ENCODE measurements at regions not wholly inside any gene's neighbourhood (a gene's known extent, or its start where the extent isn't known, plus 50 kb on each side); places are given as distances from the start of the nearest gene placed in this dataset.

DNA sequence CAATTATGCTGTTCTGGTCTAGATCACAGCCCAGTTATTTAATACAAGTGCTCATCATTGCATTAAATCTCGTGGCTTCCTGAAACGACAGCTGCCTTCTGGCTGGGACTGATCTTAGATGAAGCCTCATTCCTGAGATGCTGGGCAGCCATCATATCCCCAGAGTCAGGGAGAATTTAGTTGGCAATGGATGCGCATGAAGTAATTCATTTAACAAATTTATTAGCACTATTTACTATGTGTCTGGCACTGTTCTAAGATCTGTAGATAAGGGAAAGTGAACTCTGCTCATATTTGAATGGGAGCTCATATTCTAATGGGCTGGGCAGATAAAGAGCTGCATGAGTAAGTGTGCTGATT, 244.7 kb downstream of the KCNS3 start:
- no peak for DNase-seq

DNA sequence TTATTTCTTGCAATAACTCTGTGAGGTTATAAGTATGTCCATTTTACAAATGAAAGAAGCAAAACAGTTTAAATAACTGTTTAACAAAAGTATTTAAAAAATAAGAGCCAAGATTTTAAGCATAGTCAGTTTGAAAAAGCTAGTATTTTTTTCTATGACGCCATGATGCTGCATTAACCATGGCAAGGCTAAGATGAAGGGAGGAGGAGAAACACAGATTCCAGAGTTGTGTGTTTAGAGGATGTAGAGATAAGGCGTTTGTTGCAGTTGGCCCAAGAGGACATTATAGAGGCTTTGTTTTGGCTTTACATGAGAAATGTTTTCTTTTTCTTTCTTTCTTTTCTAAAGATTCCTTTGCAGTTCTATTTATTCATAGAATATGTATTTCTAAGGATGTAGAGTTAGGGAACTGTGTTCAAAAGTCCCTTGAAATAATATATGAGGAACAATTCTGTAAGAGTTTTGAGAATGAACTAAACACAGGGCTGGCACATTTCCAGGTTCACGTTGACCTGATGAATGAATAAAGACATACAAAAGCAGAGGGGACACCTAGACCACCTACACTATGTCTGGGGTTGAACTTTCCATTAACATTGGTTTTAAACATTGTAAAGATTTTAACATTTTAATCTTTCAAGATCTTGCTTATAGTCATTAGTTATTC, 244.2 kb downstream of the KCNS3 start:
- DNase-seq, result no peak

DNA sequence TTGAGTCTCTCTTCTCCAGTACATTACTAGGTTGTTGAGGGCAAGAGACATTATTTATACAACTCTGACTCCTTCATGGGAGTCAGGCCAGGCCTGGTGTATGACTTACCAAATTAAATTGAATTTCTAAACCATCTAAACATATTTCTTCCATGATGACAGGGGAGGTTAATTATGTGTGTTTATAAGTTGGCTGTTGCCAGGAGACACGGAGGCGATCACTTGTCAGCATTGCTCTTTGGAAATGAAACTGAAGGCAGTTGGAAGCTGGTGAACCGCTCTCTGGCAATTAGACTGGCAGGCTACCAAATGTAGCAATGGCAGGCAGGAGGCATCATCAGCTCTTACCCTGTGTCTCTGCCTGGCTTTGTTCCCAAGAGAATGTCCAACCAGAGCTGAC, 241.4 kb downstream of the KCNS3 start:
- DNase-seq, result peak; percentile 22

DNA sequence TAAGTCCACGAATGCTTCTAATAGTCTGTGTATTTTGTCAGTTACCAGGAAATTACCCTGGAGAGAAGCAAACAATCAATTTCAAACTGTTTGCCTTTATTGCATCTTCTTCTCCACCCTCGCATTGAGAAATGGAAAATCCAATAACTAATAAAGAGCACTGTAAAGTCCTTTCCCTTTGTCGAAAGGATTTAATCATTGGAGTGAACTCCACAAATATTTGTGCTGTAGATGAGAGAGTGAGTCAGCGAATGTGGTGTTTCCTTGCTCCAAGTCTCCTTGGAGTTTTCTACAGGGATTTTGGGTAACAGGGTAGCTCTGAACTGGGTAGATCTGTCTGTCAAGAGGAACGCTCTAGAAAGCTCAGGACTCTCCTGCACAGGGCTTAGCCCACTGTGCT, 240.2 kb downstream of the KCNS3 start:
- DNase-seq, result no peak

DNA sequence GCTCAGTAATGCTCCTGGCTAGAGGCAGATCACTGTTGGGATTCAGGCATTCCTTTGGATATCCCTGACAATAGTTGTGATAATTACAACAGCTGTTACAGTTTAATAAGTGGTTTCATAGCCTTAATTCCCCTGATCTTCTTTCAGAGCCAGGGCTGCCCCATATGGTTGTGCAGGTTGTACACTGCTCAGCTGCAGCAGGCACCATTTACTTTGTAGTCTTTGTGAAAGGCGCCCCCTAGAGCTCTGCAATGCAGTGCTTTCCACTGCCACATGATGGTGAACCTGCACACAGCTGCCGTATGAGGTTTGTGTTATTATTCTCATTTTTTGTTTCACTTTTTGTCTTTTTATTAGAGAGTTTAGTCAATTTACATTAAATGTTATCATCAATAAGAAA, 239.1 kb downstream of the KCNS3 start:
- DNase-seq, result no peak

DNA sequence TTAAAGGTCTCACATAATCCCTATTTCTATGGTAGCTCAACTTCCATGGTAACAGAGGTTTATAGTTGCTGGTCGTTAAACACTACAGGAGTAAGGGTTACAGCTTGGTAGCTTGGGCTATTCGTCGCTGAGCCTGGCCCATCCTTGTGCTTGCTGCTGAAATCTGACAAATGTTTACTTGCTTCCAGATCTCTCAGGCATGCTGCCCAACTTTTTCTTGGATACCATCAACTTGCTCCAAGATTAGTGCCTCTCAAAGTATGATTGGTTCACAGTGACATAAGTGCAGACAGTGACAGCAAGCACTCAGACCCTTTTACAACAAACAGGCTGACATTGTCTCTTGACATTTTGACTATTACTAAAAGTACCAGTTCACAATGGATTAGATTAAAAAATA, 231.8 kb downstream of the KCNS3 start:
- DNase-seq, result no peak

DNA sequence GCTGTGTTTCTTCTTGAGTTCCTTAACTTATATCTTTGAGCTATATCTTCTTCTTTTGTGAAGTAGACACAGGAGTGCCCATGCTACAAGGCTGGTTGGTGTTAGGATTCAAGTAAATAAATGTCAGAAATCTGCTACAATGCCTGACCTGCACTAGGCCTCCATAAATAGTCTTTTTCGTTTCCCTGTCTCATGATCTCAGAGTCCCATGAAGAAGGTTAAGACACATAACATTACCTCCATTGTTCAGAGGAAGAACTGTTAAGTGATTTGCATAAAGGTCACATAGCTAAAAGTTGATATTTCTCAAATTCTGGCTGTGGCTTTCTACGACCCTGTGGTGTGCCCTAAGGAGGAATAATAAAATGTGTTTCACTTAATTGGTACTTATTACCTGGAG, 228.4 kb downstream of the KCNS3 start:
- DNase-seq, result no peak

DNA sequence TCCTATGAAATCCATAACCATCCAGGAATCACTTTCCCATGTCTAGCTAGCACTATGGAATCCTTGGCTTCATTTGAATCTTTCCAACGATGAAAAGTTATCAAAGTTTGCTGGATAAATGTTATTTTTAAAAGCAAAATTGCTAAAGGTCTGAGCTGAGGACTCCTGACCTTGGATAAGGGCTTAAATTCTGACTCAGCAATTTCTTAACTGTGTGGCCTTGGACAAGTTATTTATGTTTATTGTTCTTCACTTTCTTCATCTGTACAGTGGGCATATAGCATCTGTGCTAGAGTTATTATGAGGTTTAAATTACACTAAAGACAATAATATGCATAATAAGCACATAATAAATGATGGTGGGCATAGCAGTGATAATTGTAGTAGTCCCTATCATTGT, 227.5 kb downstream of the KCNS3 start:
- DNase-seq, result no peak

DNA sequence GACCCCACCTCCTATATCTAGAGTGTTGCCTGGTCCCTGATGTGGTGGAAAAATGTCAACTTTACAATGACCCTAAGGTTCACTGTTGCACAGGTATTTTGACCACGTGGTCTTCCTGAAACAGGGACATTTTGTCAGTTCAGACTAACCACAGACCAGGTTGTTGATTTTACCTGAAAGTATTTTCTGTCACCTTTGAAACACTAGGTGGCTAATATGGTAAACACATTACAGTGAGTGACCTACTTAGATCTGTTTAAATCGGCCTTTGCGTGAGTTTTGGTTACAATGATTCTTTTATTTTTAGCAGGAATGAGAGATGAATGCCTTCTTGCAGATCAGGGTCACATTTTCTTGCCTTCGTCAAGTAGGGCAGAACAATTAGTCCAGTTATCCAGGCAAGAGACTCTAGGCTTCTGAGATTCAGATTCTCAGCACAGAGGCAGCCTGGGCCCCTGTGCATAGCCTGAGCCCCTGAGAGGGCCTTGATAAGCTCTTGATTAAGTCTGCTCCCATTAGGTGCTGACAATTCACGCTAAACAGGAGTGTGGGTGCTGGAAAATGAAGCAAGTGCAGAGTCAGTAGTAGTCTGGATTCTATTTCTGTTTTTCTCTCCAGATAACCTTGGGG, 226.2 kb downstream of the KCNS3 start:
- no peak for DNase-seq

DNA sequence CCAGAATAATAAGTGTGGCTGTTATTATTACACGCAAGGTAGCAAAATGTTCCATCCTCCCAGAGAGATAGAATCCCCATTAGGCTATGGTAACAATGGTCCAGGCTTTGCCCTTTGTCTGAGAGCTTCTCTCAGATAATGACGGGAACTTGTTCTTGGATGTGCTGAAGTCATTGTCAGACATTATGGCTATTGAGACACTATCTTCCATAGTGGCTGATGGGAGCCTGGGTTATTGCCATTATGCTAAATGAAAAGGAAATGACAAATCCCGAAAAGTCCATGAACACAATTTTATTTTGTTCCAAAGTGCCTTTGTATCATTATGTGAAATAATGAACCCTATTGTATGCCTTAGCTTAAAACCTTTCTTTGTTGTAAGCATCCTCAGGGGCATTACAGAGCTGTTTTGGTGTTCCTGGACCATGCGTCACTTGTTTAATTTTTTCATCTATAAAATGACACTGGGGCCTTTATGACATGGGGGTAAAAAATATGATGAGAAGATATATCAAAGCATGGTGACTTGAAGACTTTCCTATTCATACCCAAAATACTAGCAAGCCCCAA, 218.5 kb downstream of the KCNS3 start:
- no peak for DNase-seq

DNA sequence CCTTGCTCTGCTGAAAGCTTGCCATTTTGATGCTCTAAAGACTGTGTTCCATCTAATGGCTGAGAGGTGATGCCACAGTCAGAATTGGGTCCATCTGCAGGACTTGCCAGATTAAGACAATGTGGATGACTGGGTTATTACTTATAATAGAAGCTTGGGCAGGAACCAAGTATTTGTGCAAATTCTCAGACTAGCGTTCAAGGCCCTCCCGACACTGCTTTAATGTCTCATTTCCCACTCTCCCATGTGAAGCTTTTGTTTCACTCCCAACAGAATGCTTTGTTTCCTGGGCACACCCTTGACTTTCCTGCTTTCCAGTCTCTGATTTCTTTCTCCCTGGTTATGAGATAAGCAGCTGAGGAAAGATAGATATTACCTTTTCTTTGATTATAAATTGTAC, 215.8 kb downstream of the KCNS3 start:
- DNase-seq, result no peak

DNA sequence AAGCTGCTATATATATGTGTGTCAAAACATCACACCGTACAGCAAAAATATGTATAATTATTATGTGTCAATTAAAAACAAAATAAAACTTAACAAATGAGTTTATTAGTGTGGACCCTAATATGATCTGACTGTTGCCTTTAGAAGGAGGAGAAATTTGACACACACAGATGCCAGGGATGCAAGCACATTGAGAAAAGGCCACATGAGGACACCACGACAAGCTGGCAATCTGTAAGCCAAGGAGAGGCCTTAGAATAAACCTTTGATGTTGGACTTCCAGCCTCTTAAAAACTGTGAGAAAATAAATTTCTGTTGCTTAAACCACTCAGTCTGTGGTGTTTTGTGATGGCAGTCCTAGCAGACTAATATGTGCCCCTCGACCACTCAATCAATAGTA, 214.7 kb downstream of the KCNS3 start:
- DNase-seq, result no peak

DNA sequence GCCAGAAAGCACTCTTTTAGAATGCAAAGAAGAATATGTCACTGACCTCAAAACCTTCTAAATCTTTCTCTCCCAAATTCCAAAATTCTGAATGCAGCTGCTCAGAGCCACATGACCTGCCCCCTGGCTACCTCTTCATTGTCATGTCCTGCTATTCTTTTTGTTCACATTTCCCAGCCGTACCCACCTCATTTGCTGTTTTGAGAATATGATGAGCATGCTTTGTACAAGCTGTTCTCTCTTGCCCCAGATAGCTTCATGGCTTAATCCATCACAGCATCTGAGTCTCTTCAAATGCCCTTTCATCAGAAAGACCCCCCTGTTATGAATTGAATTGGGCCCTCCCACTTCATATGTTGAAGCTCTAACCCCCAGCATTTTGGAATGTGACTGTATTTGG, 214.3 kb downstream of the KCNS3 start:
- no peak for DNase-seq

DNA sequence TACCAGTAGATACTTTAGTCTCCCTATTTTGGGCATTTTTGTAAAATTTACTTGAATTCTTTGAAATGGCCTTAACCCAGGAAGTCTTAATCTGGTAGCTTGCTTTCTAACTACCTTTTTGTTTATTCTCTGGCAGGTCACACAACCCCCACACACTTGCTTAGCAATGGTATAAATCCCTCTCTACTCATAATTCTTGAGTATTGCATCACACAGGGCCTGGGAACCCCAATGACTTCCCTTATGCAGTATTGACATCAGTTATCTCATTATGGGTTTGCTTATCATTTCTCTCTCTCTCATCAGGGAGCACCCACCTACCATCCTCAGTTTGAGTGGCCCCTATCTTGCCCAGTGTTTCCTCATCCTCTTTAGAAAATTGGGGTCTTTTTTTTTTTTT, 207.1 kb downstream of the KCNS3 start:
- DNase-seq, result no peak

DNA sequence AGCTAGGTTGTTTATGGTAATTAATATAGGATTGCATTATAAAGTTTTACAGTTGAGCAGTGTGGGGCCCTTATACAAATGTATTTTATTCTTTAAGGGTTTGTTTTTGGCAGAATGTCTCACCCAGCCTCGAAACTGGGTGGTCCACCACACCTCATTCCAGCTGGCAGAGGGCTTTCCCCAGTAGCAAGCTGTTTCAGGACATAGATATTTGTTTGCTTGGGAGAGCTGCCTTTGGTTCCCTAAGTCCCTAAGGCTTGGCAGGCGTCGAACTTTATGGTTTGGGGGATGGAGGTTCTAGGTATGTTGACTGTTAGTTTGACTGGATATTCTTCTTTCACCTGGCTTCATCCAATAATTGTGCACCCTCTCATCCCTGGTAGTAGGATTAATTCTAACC, 205.9 kb downstream of the KCNS3 start:
- no peak for DNase-seq

DNA sequence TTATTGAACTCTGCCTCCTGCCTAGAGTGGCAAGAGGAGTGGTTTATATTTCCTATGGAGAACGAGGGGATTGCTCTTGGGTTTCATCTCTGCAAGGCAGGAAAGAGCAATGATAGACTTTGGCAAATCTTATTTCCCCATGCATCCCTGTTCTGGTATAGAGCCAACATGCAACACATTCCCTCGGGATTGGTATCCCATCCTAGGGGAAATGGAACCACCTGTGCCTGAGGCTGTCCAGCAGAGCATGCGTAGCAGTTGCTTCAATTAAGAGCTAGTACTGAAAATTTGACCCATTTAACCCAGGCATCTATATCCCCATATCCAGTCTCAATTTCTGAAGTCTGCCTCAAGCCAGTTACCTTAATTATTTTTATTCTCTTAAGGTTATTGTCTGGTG, 205.3 kb downstream of the KCNS3 start:
- no peak for DNase-seq

DNA sequence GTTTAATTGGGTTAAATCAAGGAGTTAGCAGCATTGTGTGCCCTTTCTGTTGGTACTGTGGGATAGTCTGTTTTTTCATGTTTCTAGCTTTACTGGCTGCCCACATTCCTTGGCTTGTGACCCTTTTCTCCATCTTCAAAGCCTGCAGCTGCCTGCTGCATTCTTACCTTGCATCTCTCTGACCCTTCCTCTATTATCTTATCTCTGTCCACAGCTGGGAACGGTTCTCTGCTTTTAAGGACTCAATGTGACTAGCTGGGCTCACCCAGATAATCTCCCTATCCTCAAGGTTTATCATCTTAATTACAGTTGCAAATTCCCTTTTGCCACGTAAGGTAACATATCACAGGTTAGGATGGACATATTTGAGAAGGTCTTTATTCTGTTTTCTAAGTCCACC, 199.7 kb downstream of the KCNS3 start:
- no peak for DNase-seq

DNA sequence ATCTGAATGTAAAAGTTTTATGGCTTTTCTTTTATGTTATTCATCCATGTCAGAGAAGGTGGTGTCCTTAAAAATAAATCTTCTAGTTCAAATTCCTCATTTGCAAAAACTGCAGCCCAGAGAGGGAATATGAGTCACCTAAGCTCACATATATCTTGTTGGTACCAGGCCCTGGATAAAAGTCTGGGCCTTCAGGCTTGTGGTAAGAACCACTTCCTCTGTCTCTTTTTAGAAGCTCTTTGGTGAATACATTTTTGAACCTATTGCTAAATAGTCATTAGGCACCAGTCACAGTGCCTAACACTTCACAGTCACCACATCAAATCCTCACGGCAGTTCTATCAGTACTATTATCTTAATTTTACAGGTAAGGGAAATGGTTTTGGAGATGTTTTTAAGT, 199.2 kb downstream of the KCNS3 start:
- no peak for DNase-seq

DNA sequence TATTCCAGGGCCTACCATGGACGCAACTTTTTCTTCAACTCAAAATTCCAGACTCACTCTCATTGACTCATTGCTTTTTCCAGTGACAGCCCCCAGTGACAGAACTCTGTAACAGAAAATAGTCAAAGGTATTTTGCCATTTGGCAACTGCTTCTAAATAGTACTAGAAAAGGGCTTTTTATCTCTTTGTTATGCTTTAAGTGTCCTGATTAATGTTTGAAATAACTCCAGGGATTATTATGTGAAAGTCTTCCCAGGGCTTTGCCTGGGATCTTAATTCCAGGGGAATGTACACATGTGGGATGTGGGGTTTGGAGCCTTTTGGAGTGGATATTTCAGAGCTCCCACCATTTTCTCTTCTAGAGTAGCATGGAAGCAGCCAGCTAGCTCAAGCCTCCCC, 198.8 kb downstream of the KCNS3 start:
- no peak for DNase-seq

DNA sequence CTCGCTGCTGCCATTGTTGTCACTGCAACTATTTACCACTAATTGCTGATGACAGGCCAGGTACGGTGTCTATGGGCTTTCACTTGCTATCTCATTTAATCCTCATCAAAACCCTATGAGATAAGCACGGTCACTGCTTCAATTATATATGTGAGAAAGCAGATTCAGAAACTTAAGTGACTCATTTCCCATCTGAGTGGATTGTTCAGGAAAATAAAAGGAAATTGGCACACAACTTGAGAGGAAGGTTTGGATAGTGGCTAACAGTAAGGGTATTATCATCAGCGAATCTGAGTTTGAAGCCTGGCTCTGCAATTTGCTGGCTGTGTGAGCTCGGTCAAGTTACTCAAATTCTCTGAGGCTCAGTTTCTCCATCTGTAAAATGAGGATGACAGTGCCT, 196.0 kb downstream of the KCNS3 start:
- no peak for DNase-seq

DNA sequence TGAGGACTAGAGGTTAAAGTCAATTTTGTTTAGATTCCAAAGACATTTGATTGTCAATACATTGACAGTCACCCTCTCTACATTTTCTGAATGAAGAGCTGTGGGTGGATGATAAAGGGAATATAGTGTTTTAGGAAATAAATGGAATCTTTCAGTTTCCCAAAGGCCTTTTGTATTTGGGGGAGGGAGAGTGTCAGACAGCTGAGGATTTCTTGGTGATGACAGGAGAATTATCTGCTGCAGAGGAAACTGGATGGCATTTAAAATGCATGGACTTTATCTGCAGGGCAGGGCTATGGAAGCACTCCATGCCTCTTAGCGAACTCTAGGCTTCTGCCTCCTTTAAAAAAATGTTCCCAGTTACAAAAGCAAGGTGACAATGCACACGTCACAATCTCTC, 195.1 kb downstream of the KCNS3 start:
- DNase-seq, result no peak

DNA sequence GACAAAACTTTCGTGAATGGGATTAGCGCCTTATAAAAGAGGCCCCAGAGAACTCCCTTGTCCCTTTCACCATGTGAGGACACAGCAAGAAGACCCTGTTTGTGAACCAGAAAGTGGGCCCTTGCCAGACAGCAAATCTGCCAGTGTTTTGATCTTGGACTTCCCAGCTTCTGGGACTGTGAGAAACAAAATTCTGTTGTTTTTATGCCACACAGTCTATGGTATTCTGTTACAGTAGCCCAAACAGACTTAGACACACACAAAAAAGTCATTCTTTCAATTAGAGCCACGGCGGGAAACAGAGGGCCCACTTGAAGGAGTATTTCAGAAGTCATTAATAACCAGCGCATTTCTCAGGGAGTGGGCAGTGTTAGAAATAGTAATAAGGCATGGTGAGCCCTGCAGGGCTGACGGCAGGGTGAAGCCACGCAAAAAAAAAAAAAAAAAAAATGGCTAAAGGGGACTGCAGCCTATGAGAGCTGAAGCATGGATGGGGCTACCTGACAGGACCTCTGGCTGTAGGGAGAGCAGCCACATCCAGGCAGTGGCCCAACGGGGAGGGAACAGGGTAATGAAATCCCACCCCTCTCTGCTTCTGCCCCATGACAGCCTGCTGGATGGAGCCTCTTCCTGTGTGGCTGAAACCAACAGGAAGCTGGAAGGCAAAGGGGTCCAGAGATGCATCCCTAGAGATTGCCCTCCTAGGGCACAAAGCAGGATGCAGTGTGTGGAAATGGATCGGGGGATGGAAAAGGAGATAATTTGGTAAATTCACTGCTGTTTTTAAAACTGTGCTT, 189.3 kb downstream of the KCNS3 start:
- no peak for DNase-seq

DNA sequence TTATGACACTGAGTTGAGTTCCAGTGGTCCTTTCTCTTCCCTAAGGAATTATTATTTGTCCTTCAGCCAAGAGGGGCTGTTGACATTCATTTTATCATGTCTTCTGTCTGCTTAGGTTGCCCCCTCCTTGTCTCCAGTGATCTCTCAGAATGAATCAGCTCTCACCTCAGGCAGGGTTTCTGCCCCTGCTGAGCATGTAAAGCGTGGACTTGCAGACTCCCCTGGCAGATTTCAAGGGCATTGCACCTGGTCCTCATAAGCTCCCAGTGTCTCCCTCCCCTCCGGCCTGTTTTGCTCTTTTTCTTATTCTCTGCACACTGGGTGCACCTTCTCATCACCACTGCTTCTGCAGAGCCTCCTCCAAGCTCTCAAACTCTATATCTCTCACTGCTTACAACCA, 188.4 kb downstream of the KCNS3 start:
- no peak for DNase-seq

DNA sequence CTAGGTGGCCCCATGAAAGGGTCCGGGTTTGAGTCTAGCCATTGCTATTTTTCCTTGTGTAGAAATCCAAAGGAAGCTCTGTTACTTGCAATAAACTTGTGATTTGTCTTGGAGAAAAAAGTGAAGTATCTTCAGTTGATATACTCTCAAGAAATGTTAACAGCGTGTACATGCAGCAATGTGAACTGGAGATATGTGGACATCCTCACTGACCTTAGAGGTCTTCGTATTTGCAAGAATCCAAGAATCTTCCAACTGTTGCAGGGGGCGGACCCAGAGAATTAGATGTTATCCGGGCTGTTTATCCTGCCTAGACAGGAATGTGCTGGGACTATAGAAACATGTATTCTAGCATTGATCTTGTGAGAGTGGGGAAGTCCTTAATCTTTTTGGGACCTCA, 187.6 kb downstream of the KCNS3 start:
- no peak for DNase-seq

Measured in NCI-H1092 treated with DMSO at 0.1 percent for 48 hours (cell line).